Activated B cell treated with CpG ODN at 0.5 μM for 24 hours (primary cell): ENCODE measurements at regions not wholly inside any gene's neighbourhood (a gene's known extent, or its start where the extent isn't known, plus 50 kb on each side); places are given as distances from the start of the nearest gene placed in this dataset.

ENCODE experiments used
- ATAC-seq: fragments of 200-7000 bp; cut with Tn5 transposase; one replicate; pipeline ENCODE4 v1.10.0; 2021; ENCODE audit warnings: low read depth, mild to moderate bottlenecking, moderate library complexity
- CTCF ChIA-PET: fragments of 350-600 bp; sonication (Branson Sonifier 250); formaldehyde crosslinking; loops from one replicate; lab custom pipeline; 2021; ENCODE audit warnings: antibody characterized with exemption; lab: Charles Lee
- POLR2A ChIA-PET: fragments of 350-600 bp; sonication (Branson Sonifier 250); formaldehyde crosslinking; loops from one replicate; lab custom pipeline; 2021; ENCODE audit warnings: antibody characterized with exemption; lab: Charles Lee
- DNase-seq: peaks from one replicate; pipeline ENCODE4 v3.0.0; 2022
- H3K27ac Mint-ChIP-seq: one replicate; pipeline ENCODE4 v1.8.0; 2020; ENCODE audit warnings: mixed read lengths
- H3K27me3 Mint-ChIP-seq: one replicate; pipeline ENCODE4 v1.8.0; 2021; ENCODE audit warnings: mixed read lengths
- H3K36me3 Mint-ChIP-seq: one replicate; pipeline ENCODE4 v1.8.0; 2021; ENCODE audit warnings: low read depth, mixed read lengths
- H3K4me1 Mint-ChIP-seq: one replicate; pipeline ENCODE4 v1.8.0; 2021; ENCODE audit warnings: mixed read lengths
- H3K4me3 Mint-ChIP-seq: one replicate; pipeline ENCODE4 v1.8.0; 2020; ENCODE audit warnings: mild to moderate bottlenecking, mixed read lengths
- H3K9me3 Mint-ChIP-seq: one replicate; pipeline ENCODE4 v1.8.0; 2020; ENCODE audit warnings: mixed read lengths
- CTCF ChIP-seq: fragments of 200-600 bp; IDR thresholded peaks from one replicate; pipeline ENCODE4 v1.8.0; 2022; ENCODE audit warnings: antibody characterized with exemption, mild to moderate bottlenecking
- intact Hi-C: fragments of 100-400 bp; cut with micrococcal nuclease; formaldehyde crosslinking; loops from one replicate; pipeline ENCODE4 v1.15.1; 2024

- DNase-seq (no peak), ATAC-seq (no peak)
- Mint-ChIP-seq H3K36me3 (no peaks in the 10 kb centered on the region), H3K27ac (no peak overlapping the region), H3K4me1 (no peaks in the 10 kb centered on the region), H3K9me3 (peaks cover 4% of the 10 kb centered on the region), H3K27me3 (no peaks in the 10 kb centered on the region), H3K4me3 (no peak overlapping the region)
- ChIA-PET CTCF (no interaction called here), POLR2A (no interaction called here)
- TF ChIP-seq CTCF: no peak
- intact Hi-C loops: no loop called here
These were observed 1100.2 kb downstream of the CBLN2 start for GRCh38 chr18:71443706-71444480.

DNA sequence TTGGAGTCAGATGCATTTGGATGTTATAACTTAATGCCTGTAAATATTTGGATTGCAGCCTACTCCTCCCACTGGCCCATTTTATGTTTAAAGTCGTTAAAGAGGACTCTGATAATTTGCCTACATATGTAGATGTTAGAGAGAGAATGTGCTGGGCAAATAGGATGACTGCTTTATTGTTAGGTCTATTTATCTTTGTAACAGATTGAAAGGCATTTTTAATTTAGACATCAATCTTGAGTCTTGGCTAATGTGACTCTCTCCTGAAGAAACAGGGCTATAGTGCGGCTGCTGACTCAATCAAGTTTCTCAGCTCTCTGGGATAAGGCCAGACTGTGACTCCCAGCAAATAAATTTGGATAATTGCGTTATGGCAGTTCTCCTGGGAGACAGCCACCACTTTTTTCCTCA is 1101.4 kb downstream of the CBLN2 start:
- DNase-seq (no peak), ATAC-seq (no peak)
- Mint-ChIP-seq H3K27ac (no peak overlapping the region), H3K4me3 (no peak overlapping the region), H3K36me3 (no peaks in the 10 kb centered on the region), H3K4me1 (no peaks in the 10 kb centered on the region), H3K9me3 (peaks cover 4% of the 10 kb centered on the region), H3K27me3 (no peaks in the 10 kb centered on the region)
- ChIA-PET CTCF (no interaction called here), POLR2A (no interaction called here)
- intact Hi-C loops: no loop called here
- no peak for TF ChIP-seq CTCF

GRCh38 chr18:71441156-71441555 is 1103.0 kb downstream of the CBLN2 start:
- TF ChIP-seq CTCF: no peak
- POLR2A ChIA-PET: no interaction called here
- peaks cover 2% of the 10 kb centered on the region for H3K9me3 Mint-ChIP-seq

DNA sequence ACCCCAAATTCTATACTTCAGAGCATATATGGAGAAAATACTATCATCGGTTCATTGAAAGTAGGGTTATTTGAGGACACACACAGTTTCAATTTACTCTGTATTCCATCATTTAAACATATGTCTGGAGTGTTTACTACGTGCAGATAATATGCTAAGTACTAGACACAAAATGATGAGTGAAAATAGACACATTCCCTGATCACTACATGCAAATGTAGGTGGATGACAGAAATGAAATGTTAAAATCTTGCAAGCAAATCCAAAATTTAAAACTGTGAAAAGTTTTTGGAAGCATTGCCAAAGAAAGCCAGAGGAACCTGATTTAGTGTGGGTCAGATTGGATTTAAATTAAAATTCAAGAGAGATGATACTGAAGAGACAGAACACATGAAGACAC is 1106.6 kb downstream of the CBLN2 start:
- ChIA-PET POLR2A (no interaction called here), CTCF (no interaction called here)
- intact Hi-C loops: no loop called here
- Mint-ChIP-seq H3K27me3 (no peaks in the 10 kb centered on the region), H3K9me3 (no peaks in the 10 kb centered on the region), H3K4me1 (no peaks in the 10 kb centered on the region), H3K36me3 (no peaks in the 10 kb centered on the region), H3K4me3 (no peak overlapping the region), H3K27ac (no peak overlapping the region)
- DNase-seq: no peak
- no peak for TF ChIP-seq CTCF
- ATAC-seq: no peak

More at GRCh38 chr18:71441156-71441555, 1103.0 kb downstream of the CBLN2 start:
- intact Hi-C loops: no loop called here
- H3K4me3 Mint-ChIP-seq: no peak overlapping the region
- DNase-seq (no peak), ATAC-seq (no peak)
- no peaks in the 10 kb centered on the region for H3K27me3 Mint-ChIP-seq
- CTCF ChIA-PET: no interaction called here
- H3K36me3 Mint-ChIP-seq: no peaks in the 10 kb centered on the region
- no peaks in the 10 kb centered on the region for H3K4me1 Mint-ChIP-seq
- H3K27ac Mint-ChIP-seq: no peak overlapping the region

- H3K36me3 Mint-ChIP-seq: no peaks in the 10 kb centered on the region
- intact Hi-C loops: no loop called here
- ChIA-PET POLR2A (no interaction called here), CTCF (no interaction called here)
- ATAC-seq (no peak), DNase-seq (no peak)
- no peak overlapping the region for H3K27ac Mint-ChIP-seq
- TF ChIP-seq CTCF: no peak
- peaks cover 2% of the 10 kb centered on the region for H3K9me3 Mint-ChIP-seq
- no peaks in the 10 kb centered on the region for H3K27me3 Mint-ChIP-seq
- no peaks in the 10 kb centered on the region for H3K4me1 Mint-ChIP-seq
- no peak overlapping the region for H3K4me3 Mint-ChIP-seq
These were observed 1110.8 kb downstream of the CBLN2 start for GRCh38 chr18:71433373-71433772.
